HG02981 (cell line): ENCODE measurements at regions not wholly inside any gene's neighbourhood (a gene's known extent, or its start where the extent isn't known, plus 50 kb on each side); places are given as distances from the start of the nearest gene placed in this dataset.

ENCODE experiments used
- ATAC-seq: cut with Tn5 transposase; IDR thresholded peaks from one replicate; pipeline ENCODE4 v1.9.1; 2021; ENCODE audit warnings: mild to moderate bottlenecking, moderate library complexity; ENCODE audit not compliant: unreplicated experiment

DNA sequence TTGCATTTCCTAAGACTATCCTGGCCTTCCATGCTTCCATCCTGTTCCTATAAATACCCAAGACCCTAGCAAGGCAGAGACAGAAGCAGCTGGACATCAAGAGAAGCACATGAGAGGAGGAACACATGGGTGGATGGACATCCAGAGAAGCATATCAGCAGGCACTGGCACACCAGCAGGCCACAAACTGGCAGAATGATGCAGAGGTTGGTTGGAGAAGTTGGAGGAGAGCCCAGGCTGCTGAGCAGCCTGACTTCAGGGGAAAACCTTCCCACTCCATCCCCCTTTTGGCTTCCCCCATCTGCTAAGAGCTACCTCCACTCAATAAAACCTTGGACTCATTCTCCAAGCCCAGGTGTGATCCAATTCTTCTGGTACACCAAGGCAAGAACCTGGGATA, 332.5 kb downstream of the FRK start:
- no peak for ATAC-seq

DNA sequence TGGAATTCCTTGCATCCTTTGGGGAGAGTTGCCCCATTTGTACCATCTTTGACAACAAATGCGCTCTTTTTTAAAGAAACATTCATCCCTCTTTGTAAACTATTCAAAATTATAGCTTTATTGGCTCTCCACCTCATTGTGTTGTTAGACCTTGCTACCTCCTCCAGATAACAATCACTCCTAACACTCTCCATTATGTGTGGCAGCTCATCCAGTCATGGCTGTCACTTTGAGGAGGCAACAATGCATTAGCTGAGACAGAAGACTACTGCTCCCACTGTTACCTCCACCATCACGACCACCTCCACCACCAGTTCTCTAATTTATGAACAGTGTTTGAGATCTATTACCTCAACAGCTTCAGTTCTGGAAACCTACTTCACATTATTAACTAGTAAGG, 339.1 kb downstream of the FRK start:
- no peak for ATAC-seq

DNA sequence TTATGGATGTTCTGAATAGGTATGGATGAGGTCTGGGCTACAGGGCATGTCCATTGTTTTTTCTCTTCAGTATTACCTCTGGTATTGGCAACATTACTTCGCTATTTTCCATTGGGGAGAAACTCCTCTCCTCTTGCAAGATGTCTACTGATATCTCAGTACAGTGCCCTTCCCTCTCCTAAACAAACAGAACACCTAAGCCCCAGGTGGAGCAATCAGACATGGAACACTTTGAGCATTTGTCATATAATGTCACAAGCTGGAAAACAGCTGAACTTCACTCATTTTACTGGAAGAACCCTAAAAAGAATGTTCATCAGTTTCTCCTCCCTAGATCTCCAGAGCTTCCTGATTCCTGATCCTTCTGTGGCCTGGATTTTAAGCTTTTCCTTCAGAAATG, 339.8 kb downstream of the FRK start:
- ATAC-seq = no peak

DNA sequence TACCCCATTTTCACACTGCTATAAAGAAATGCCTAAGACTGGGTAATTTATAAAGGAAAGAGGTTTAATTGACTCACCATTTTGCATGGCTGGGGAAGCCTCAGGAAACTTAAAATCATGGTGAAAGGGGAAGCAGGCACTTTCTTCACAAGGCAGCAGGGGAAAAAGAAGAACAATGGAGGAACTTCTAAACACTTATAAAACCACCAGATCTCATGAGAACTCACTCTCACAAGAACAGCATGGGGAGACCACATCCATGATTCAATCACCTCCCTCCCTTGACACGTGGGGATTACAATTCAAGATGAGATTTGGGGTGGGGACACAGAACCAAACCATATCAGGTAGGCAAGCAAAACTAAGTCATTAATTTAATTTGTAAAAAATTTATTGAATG, 343.2 kb downstream of the FRK start:
- ATAC-seq = peak; percentile 25

DNA sequence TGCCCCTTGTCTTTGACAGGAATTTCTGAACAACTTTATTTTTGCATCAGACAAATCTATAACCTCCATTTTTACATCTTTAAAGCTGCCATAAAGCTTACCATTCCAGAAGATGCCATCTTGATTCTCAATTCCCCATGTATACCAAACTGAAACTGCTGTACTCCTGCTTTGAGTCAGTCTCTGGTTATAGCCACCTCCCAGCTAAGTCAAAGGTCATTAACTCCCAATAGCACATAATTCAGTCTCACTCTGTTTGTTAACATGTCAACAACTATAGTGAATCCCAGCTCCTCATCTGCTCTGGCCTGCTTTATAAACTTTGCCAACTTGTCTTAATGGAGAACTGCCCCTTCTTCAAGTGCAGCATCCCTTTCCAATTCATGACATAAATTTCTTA, 343.6 kb downstream of the FRK start:
- ATAC-seq = peak; percentile 99

DNA sequence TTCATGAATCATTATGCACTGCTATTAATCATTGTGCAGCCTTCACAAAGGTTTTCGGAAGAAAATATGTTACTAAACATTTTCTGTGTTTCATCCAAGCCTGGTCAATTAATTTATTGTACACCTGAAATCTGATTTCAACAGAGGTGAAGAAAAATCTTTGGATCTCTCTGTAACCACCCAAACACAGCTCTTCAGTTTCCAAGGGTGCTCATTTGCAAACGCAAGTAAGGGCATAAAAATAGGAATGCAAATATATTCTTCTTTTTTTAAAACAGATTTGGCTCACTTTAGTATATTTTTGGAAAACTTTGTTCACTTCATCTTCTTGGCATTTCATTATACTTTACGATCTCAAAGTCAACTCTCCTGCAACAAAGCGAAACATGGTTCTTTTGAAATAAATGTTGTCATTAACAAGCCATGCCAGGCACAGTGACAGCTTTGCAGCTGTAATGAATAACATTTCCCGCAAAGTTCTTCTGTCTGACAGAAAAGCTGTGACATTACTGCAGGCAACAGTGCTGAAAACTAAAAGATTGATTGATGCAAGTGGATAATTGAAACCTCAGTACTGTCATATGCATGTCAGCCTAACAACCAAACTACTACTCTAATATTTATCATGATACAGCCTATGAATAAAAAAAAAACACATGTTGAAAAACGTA, 348.3 kb downstream of the FRK start:
- no peak for ATAC-seq

DNA sequence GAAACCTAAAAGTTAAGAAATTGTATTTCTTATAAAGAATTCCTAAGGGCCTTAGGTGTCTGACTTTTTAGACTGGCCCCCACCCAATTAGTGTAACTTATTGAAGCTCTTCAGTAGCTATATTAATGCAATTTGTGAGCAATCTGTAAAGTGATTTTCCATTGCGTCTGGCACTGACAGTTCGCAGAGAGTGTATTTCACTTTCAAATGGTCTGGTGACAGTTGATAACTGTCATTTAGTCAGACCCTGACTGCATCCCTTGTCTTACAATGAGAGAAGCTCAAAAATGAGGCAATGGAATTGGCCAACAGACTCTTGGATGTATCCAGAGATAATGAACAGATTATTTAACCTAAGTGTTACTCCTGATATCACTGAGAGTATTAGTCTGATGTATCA, 351.8 kb downstream of the FRK start:
- no peak for ATAC-seq

DNA sequence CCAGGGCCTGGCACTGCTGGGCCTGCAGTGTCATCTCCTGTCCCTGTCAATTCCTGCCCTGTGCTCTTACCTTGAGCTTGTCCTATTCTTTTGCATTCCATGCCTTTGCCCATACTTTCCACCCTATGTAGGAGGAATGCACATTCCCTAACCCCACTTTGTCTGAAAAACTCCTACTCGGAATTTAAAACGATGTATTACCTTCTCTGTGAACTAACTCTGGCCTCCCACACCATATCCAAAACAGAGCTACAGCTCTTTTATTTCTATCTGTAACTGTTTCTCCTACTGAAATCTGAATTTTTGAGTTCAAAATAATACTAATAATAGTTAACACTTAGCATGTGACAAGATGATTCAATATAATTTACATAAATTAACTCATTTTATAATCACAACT, 353.7 kb downstream of the FRK start:
- ATAC-seq = no peak

DNA sequence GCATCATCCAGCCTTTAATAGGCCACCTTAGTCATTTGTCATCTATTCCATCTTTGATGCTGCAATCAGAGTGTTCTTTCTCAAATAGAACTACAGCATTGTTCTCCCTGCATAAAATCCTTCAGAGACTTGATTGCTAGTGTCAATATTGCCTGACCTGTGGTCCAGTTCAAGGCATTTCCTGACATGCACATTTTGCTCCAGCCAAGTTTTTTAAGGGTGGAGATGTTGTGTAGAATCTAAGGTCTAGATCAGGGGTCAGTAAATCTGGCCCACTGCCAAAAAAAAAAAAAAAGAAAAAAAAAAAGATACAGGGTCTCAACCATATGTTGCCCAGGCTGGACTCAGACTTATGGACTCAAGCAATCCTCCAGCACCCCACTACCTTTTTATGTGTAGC, 354.4 kb downstream of the FRK start:
- no peak for ATAC-seq

DNA sequence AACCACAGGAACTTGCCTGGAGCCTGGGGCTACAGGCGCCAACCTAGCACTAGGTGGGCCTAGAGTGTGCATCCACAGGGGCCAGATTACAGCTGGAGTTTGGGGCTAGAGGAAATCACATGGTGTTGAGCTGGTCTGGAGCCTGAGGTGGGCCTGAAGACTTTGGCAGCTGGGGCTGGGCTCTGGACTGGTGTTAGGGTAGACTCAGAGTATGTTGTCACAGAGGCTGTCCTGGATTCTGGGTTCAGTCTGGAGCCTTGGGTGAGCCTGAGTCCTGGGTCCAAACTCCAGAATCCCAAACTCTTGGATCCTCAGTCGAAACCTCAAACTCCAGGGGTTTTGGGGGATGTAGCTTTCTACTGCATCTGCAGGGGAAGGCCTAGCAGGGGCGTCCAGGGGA, 356.7 kb downstream of the FRK start:
- ATAC-seq = no peak

DNA sequence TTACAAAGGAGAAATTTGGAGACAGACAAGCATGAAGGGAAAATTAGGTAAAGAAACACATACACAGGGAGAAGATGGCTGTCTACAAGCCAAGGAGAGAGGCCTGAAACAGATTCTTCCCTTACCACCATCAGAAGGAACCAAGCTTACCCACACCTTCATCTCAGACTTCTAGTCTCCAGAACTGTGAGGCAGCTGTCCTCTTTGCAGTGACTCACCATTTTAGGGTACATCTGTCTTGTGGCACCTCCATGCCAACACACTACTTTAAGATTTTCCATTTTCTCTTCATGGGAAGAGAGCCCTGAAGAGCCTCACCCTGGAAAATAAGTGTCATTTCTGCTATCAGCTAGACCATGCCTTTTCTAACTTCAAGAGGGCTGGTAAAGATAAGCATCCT, 369.3 kb downstream of the FRK start:
- no peak for ATAC-seq

DNA sequence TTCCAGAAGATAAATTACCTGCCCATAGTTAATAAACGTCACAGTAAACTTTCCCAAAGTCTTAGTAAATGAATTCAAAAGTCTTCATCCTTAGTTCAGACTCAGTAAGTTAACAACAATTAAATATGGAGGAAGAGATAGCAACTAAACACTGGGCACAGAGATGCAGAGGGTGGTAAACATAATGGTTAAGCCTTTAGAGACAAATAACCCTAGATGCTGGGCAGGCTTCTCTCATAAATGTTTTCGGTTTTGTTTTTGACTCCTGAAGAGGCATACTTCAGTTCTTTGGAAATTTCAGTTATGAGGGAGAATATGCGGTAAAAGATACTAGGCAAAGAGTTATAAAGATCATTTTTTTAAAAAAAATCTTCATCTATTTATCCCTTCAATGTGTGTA, 369.8 kb downstream of the FRK start:
- no peak for ATAC-seq

DNA sequence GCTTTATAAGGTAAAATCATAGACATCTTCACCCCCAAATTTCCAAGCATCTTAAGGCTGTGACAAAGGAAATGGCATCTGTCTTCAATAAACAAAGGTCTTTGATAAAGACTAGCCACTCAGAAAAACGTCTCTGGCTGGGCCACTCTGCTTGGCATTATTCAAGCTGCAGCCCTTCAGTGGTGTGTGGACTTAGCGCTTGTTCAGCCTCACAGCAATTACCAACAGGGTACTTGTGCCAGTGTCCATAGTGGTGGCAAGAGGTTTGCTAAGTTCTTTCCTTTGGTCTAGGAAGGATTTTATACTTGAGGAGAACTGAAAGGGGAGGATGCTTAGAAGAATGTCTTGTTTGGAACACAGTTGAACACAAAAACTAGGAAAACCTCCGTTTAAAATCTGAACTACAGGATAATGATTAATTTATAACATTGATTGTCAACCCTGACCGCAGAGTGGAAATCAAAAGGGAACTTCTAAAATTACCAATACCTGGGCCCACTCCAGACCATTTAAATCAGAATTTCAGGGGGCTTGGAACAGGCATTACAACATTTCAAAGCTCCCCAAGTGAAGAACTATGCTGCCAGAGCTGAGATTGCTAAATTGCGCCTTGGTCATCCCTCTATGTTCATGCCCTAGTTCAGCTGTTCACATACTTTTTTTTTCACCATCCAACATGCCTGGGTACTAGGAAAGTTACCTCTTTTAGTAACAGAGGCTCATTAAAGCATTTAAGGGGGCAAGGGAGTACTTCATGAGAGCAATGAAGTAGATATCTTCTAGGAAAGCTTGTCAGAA, 378.5 kb downstream of the FRK start:
- no peak for ATAC-seq

DNA sequence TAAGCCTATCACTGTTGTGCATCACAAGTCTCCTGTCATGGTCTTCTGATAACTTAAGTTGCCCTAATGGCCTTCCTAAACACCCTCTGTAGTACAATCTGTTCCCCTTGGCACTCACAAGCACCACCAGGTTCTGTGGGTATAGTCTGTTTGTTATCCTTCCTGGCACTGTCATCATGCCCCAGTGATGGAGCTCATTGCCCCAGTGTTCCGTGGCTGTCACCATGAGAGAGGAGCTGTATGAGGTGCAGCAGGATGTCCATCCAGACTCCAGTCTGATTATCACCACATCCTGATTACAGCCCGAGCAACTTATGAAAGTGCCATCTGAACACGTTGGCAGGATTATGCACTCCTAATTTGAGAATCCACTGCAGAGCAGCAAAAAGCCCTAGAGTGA, 380.1 kb downstream of the FRK start:
- ATAC-seq = no peak

DNA sequence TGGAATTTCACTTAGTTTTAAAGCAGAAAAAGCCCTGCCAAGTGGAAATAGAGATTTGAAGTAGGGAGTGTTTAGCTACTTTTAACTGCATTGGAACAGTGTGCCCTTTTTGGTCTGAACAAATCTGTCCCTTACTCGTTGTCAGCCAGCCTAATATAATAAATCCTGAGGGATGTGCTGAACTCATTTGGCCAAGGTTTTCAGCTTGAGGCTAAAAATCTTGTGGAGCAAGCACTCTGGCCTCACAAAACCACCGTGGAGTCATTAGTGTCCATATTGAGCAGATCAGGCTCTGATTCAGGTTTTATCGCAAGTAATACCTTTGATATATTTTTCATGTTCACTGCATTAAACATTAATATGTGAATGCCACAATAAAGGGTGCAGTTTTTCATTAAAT, 383.5 kb downstream of the FRK start:
- no peak for ATAC-seq

DNA sequence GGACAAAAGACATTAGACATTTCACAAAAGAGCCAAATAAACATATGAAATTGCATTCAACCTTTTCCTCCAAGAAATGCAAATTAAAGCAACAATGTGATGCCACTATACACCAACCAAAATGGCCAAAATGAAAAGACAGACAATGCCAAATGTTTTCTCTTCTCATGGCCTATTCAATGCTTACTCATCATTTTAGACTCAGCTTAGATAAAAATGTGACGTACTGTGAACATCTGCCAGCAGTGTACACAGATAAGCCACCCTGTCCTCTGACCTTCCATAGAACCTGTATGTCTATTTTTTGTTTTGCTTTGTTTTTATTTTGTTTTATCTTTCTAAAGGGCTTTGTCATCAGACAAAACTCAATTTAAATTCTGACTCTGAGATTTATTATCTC, 385.2 kb downstream of the FRK start:
- ATAC-seq = no peak

DNA sequence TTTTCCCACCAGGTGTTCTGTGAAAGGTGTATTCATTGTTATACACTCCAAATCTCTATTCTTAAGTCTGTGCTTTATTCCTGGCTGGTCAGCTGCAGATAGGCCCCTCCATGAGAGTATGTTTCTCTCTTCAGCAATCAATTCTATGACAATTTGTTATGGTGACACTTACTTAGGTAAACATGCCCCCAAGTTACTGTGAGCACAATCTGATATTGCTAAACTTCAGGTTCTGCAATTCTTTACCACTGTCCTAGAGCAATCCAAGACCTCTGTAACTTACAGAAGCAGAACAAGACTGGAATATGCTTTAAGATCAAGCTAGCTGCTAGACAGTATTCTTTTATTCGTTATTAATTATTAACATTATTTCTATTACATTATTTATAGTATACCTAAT, 391.9 kb downstream of the FRK start:
- no peak for ATAC-seq

DNA sequence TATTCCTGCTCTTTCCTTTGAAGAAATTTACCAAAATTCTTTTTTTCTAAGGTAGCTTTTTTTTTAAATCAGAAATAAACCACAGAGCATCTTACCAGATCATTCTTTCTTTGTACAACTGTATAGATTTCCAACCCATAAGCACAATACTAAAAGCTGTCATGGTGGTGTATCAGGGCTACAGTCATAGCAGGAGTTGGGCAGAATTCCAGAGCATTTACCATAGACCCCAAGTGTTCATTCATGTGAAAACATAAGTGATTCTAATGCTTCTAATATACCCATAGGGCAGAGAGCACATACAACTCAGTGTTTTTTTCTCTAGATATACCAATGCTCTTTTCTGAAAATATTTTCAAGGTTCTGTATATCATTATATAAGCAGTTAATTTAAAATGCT, 392.5 kb downstream of the FRK start:
- no peak for ATAC-seq

DNA sequence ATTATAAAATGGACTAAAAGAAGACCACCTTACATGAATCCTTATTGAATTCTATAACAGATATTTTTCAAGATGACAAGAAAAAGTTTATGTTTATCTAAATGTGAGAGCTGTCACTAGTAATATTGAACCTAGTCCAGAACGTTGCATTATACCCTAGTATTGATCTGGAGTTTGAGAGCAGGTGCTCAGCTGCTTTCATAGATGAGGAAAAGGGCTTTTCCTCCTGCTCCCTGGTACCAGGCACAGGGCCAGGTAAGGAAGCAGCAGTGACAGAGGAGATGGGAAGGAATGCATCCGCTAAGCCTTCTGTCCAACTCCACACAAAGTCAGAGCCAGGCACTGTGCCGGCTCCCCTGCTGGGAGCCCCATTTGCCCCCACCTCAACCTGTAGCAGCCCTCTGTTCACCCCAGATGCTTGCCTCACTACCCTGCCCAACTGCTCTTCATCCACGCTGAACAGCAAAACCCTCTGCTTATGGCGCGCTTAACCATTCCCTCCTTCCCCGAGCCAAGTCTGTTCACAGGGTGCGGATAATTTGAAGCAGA, 393.1 kb downstream of the FRK start:
- no peak for ATAC-seq

DNA sequence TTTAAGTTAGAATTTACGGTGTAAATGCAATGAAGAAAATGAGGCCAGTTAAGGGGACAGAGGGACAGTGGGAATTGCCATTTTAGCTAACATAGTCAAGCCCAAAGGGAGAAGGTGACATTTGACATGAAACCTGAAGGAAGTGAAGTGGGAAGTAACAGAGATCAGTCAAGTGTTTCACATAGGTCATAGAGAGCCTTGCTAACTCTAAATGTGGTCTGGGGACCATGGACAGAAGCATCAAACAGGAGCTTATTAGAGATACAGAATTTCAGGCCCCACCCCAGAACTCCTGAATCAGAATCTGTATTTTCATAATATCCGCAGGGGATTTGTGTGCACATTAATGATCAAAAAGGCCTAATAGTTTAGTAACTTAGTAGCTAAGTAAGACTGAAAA, 393.7 kb downstream of the FRK start:
- ATAC-seq = no peak

DNA sequence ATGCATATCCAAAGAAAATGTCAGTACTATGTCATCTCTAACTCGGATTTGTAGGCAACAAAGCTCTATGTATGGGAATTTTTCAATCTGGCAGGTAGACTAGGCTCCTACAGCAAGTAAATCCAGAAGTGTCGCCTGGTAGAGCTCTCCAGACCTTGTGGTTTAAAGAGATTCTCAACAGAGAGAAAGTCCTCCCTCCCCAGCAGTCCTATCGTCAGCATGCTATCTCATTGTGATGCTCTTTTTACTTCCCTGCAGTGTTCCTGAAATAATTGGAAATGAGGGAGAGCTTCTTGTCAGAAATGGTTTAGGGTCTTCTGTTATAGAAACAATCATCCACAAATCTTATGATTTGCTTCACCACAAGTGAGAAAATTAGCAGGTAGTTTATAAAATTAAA, 395.4 kb downstream of the FRK start:
- no peak for ATAC-seq

DNA sequence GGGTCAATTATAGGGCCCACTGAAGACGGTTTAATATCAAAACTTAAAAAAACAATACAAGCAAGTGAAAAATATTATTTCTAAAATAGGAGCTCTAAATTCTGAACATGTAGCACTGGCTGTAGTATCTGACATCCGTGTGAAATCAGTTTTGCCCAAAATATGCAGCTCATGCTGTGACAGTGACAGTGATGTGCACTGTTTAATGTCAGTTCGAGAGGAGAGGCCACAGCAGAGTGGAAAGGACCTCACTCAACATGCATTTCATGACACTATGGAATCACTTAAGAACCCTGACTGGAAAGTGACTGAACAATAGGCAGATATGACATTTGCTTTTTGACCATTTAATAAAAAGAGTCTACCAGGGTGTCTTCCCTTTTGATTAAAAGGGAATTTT, 397.0 kb downstream of the FRK start:
- no peak for ATAC-seq

DNA sequence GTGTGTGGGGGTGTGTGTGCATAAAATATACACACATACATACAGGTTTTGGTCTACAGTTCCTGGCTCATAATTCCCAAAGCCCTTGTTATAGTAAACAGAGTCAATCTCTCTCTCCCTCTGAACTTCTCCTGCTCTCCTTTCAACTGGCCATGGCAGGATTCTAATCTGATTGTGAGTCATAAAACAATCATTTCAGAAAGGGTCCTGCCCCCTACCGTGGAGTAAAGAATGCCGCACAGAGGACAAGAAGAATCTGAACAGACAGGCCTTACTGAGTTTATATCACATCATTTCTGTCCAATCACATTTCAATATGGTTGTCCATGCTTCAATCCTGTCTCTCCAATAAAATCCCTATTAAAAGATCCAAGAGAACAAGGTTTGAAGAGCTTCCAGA, 416.9 kb downstream of the FRK start:
- no peak for ATAC-seq
